ENCODE measurements at regions not wholly inside any gene's neighbourhood (a gene's known extent, or its start where the extent isn't known, plus 50 kb on each side); places are given as distances from the start of the nearest gene placed in this dataset.

- TF ChIP-seq CTCF (conservative IDR thresholded peaks at IDR 0.05 in 1 of 2, IDR thresholded peaks at IDR 0.05 in 1 of 2; ENCODE audit: extremely low read depth in 1 of 2, insufficient read depth in 1 of 2, low read depth in 1 of 2, low read length in 2 of 2) = no peak
- TF ChIP-seq EZH2 (IDR thresholded peaks at IDR 0.05; ENCODE audit: borderline replicate concordance, low read length) = no peak
These were observed 200.5 kb upstream of the ACTBL2 start for GRCh38 chr5:57683036-57683630.
